ENCODE measurements at regions not wholly inside any gene's neighbourhood (a gene's known extent, or its start where the extent isn't known, plus 50 kb on each side); places are given as distances from the start of the nearest gene placed in this dataset.

- no peaks in the 10 kb centered on the region for H3K79me2 ChIP-seq (ENCODE audit: control insufficient read depth in 1 of 2, insufficient read depth in 2 of 2, low read length in 2 of 2)
- no peak overlapping the region for H4K8ac ChIP-seq (ENCODE audit: extremely low read depth, insufficient read depth, low read length)
- H2AK5ac ChIP-seq (ENCODE audit: low read depth, low read length), result no peak overlapping the region
- H3K27ac ChIP-seq (ENCODE audit: low read depth, low read length), result no peak overlapping the region
- DNase-seq (ENCODE audit: low read depth in 1 of 2, low spot score in 2 of 2), result no peak
- CTCF ChIA-PET (ENCODE audit: partially characterized antibody), result no interaction called here
- no peaks in the 10 kb centered on the region for H3K23me2 ChIP-seq (ENCODE audit: low read depth, low read length)
- no peaks in the 10 kb centered on the region for H3K27me3 ChIP-seq (replicated peaks in 1 of 4; ENCODE audit: control insufficient read depth in 3 of 4, extremely low read depth in 1 of 4, insufficient read depth in 3 of 4, low read length in 3 of 4)
- H2AFZ ChIP-seq (ENCODE audit: low read length), result no peak overlapping the region
- POLR2A ChIA-PET (ENCODE audit: partially characterized antibody), result no interaction called here
- H3K9me3 ChIP-seq (ENCODE audit: insufficient read depth in 2 of 2, low read depth in 1 of 2, low read length in 1 of 2), result no peaks in the 10 kb centered on the region
- no peak overlapping the region for H3K23ac ChIP-seq (ENCODE audit: insufficient read length)
- no peak for FAIRE-seq
- peaks cover 0 to 2% (median 0%) of the 10 kb centered on the region in 4 experiments; a peak in 1 of 7 replicates for H3K4me1 ChIP-seq (replicated peaks in 1 of 4; ENCODE audit: control insufficient read depth in 3 of 4, insufficient read depth in 4 of 4, low read length in 3 of 4)
- H3K18ac ChIP-seq (ENCODE audit: extremely low read depth, low read length), result no peak overlapping the region
- H3K36me3 ChIP-seq (ENCODE audit: control insufficient read depth in 2 of 4, insufficient read depth in 4 of 4, low read length in 3 of 4), result no peaks in the 10 kb centered on the region
- H2BK15ac ChIP-seq (ENCODE audit: low read length), result no peak overlapping the region
- no peak overlapping the region for H3K4ac ChIP-seq (replicated peaks; ENCODE audit: insufficient read length, low read depth, low read length)
- no peak overlapping the region for H2BK20ac ChIP-seq (ENCODE audit: low read length)
- H3K4me3 ChIP-seq (ENCODE audit: extremely low read depth in 1 of 4, insufficient read depth in 2 of 4, low read depth in 3 of 4, low read length in 4 of 4), result no peak overlapping the region
- H4K91ac ChIP-seq (replicated peaks; ENCODE audit: insufficient read length, low read length), result no peak overlapping the region
- no peaks in the 10 kb centered on the region for H3K79me1 ChIP-seq (ENCODE audit: low read depth, low read length)
- H3K9ac ChIP-seq (replicated peaks in 1 of 4; ENCODE audit: extremely low read depth in 1 of 4, low read depth in 3 of 4, low read length in 3 of 4), result no peak overlapping the region
- no peak overlapping the region for H2BK12ac ChIP-seq (ENCODE audit: low read depth, low read length)
- H4K20me1 ChIP-seq (replicated peaks in 1 of 2; ENCODE audit: control insufficient read depth in 1 of 2, insufficient read depth in 2 of 2, low read length in 2 of 2), result no peaks in the 10 kb centered on the region
- H3K14ac ChIP-seq (ENCODE audit: insufficient read length), result no peak overlapping the region
- TF ChIP-seq MAFK (IDR thresholded peaks at IDR 0.05; ENCODE audit: low read depth, low read length) (no peak), EP300 (IDR thresholded peaks at IDR 0.05; ENCODE audit: borderline replicate concordance in 1 of 2, low read depth in 2 of 2, low read length in 2 of 2) (no peak), RNF2 (IDR thresholded peaks at IDR 0.05; ENCODE audit: borderline replicate concordance, low read depth, low read length, missing control alignments, poor library complexity, severe bottlenecking) (no peak), NRF1 (IDR thresholded peaks at IDR 0.05; ENCODE audit: low read depth, low read length) (no peak), CTBP2 (IDR thresholded peaks at IDR 0.05; ENCODE audit: borderline replicate concordance, insufficient read depth, insufficient read length, low read length) (no peak), FOSL1 (IDR thresholded peaks at IDR 0.05; ENCODE audit: insufficient read depth, low read depth, low read length) (no peak), RXRA (IDR thresholded peaks at IDR 0.05; ENCODE audit: insufficient read depth, low read depth, low read length) (no peak), KDM1A (IDR thresholded peaks at IDR 0.05; ENCODE audit: borderline replicate concordance, low read length) (no peak), RFX5 (IDR thresholded peaks at IDR 0.05; ENCODE audit: borderline replicate concordance, low read depth, low read length) (no peak), BCL11A (IDR thresholded peaks at IDR 0.05; ENCODE audit: low read depth in 2 of 2, low read length in 2 of 2) (no peak), HDAC6 (IDR thresholded peaks at IDR 0.05; ENCODE audit: low read depth, low read length) (no peak), CREB1 (IDR thresholded peaks at IDR 0.05) (no peak), E2F6 (IDR thresholded peaks at IDR 0.05) (no peak)
- WGBS, 2 experiments (ENCODE audit: extremely low coverage in 1 of 2, insufficient coverage in 1 of 2, insufficient read length in 1 of 2, insufficient replicate concordance in 2 of 2, low coverage in 1 of 2, low lambda C conversion rate in 2 of 2, missing lambda C conversion rate in 1 of 2), result 93% methylated on average over 5 of the region's 5 CpGs; no CpG with 5 or more reads in 1 of the 2 experiments
- H3K56ac ChIP-seq (replicated peaks; ENCODE audit: insufficient read length, low read depth, low read length), result no peak overlapping the region
- no peak overlapping the region for H4K5ac ChIP-seq (ENCODE audit: insufficient read length, low read depth, low read length)
- H2BK120ac ChIP-seq (replicated peaks; ENCODE audit: low read depth, low read length), result no peak overlapping the region
- no peak overlapping the region for H3K4me2 ChIP-seq (ENCODE audit: insufficient read depth in 1 of 2, low read depth in 2 of 2, low read length in 2 of 2)
- H2BK5ac ChIP-seq (ENCODE audit: low read depth, low read length), result no peak overlapping the region
Measured at GRCh38 chr10:94146746-94147145, 153.0 kb downstream of the PLCE1 start.

All from H1 (cell line).